HL-60 (cell line): ENCODE measurements at regions not wholly inside any gene's neighbourhood (a gene's known extent, or its start where the extent isn't known, plus 50 kb on each side); places are given as distances from the start of the nearest gene placed in this dataset.

Source experiments
- DNase-seq, 2 experiments: peaks; one replicate each; pipeline ENCODE4 v3.0.0-alpha.2; 2010 to 2020; ENCODE audit warnings: low read depth in 1 of 2, low spot score in 1 of 2
- H3K27ac ChIP-seq: fragments of 250-450 bp; sonication (Bioruptor Pico); replicated peaks from 2 replicates; pipeline ENCODE4 v1.5.1; 2020; ENCODE audit warnings: mild to moderate bottlenecking, moderate library complexity
- H3K27me3 ChIP-seq: fragments of 250-450 bp; sonication (Bioruptor Pico); 2 replicates; pipeline ENCODE4 v1.5.1; 2021; ENCODE audit warnings: mild to moderate bottlenecking, moderate library complexity; ENCODE audit not compliant: insufficient read depth, poor library complexity, severe bottlenecking
- H3K4me3 ChIP-seq: replicated peaks from 2 replicates; pipeline ENCODE4 v1.5.1; 2011; ENCODE audit warnings: mild to moderate bottlenecking, control low read depth, low read length; ENCODE audit not compliant: insufficient read depth
- CTCF ChIP-seq: IDR thresholded peaks from one replicate; pipeline ENCODE4 v1.5.1; 2011; ENCODE audit warnings: low read length, control low read depth, inconsistent platforms; ENCODE audit not compliant: insufficient read depth
- GABPA ChIP-seq: IDR thresholded peaks from 2 replicates; pipeline ENCODE4 v1.6.1; 2012; ENCODE audit warnings: low read depth
- POLR2AphosphoS5 ChIP-seq: IDR thresholded peaks from 2 replicates; pipeline ENCODE4 v1.6.1; 2012; ENCODE audit warnings: low read depth
- REST ChIP-seq: IDR thresholded peaks from 2 replicates; pipeline ENCODE4 v1.6.1; 2012; ENCODE audit warnings: low read depth; ENCODE audit not compliant: insufficient replicate concordance
- SPI1 ChIP-seq: IDR thresholded peaks from 2 replicates; pipeline ENCODE4 v1.6.1; 2012; ENCODE audit warnings: low read depth, mild to moderate bottlenecking, borderline replicate concordance

GRCh38 chr13:64640002-64640401 is 2590.1 kb downstream of the PCDH9 start:
- Histone ChIP-seq H3K27ac (no peak overlapping the region), H3K27me3 (no peaks in the 10 kb centered on the region), H3K4me3 (no peak overlapping the region)
- DNase-seq, result no peak
- TF ChIP-seq SPI1, result no peak
- no peak for TF ChIP-seq POLR2AphosphoS5
- no peak for TF ChIP-seq REST
- TF ChIP-seq GABPA, result no peak
- TF ChIP-seq CTCF, result no peak

DNA sequence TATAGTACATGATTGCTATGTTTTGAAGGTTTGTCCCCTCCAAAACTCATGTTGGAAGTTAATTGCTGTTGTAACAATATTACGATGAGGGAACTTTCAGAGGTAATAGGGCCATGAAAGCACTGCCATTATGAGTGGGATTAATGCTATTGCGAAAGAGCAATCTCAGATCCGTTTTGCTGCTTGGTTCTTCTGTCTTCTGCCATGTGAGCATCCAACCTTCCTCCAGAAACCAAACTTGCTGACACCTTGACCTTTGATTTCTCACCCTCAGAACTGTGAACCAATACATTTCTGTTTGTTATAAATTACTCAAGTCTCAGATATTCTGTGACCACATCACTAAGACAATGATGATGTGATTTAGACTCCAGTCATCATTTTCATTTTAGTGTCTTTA is 2590.9 kb downstream of the PCDH9 start:
- Histone ChIP-seq H3K27me3 (no peaks in the 10 kb centered on the region), H3K4me3 (no peak overlapping the region), H3K27ac (no peak overlapping the region)
- no peak for DNase-seq
- TF ChIP-seq CTCF, result no peak
- no peak for TF ChIP-seq SPI1
- TF ChIP-seq GABPA, result no peak
- no peak for TF ChIP-seq REST
- TF ChIP-seq POLR2AphosphoS5, result no peak

DNA sequence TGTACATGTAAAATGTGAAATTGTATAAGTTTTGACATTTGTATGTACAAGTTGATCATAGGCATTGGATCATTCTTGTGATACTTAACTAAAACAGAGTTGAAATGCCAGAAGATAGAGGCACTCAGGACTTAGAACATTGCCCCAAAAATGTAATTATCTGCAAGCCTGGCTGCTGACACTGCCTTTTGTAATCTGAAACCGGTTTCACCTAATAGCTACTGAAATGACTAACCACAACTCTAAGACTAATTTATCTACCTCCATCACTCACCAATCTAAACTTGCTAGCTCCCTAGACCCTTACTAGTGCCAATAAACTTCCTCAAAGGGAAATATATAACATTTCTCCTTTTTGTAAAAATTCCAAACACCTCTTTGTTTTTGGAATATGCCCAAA is 2596.2 kb downstream of the PCDH9 start:
- DNase-seq, result no peak
- TF ChIP-seq SPI1, result no peak
- no peak for TF ChIP-seq POLR2AphosphoS5
- no peak for TF ChIP-seq REST
- no peak for TF ChIP-seq GABPA
- TF ChIP-seq CTCF, result no peak
- Histone ChIP-seq H3K4me3 (no peak overlapping the region), H3K27me3 (no peaks in the 10 kb centered on the region), H3K27ac (no peak overlapping the region)
